CD14-positive monocyte (primary cell): ENCODE measurements at regions not wholly inside any gene's neighbourhood (a gene's known extent, or its start where the extent isn't known, plus 50 kb on each side); places are given as distances from the start of the nearest gene placed in this dataset.
A peak's percentile ranks its signal among the peaks of the same experiment; 100 is the strongest.

Source experiments
- DNase-seq, 3 donors: peaks; one replicate each; pipeline ENCODE4 v3.0.0-alpha.2; 2011 to 2022
- H2AFZ ChIP-seq: 2 replicates; pipeline ENCODE4 v1.6.0; 2012; ENCODE audit warnings: mild to moderate bottlenecking, low read depth, low read length, inconsistent platforms; ENCODE audit not compliant: insufficient read depth, poor library complexity, severe bottlenecking
- H3K27ac ChIP-seq, 2 donors: 1 replicate in 1 of 2; 2 replicates in 1 of 2; pipeline ENCODE4 v1.5.1; 2012 to 2013; ENCODE audit warnings: low read length in 2 of 2, control low read depth in 1 of 2, inconsistent platforms in 1 of 2, low read depth in 1 of 2, mild to moderate bottlenecking in 1 of 2
- H3K27me3 ChIP-seq, 2 donors: one replicate each; pipeline versions ENCODE4 v1.6.0 to v1.6.1; 2011 to 2013; ENCODE audit warnings: low read length in 2 of 2; ENCODE audit not compliant: control insufficient read depth in 2 of 2, insufficient read depth in 2 of 2
- H3K36me3 ChIP-seq, 2 donors: replicated peaks in 1 of 2; 1 replicate in 1 of 2; 2 replicates in 1 of 2; pipeline versions ENCODE4 v1.5.1 to v1.6.1; 2012 to 2013; ENCODE audit warnings: low read length in 2 of 2, control low read depth in 1 of 2, inconsistent platforms in 1 of 2, mild to moderate bottlenecking in 1 of 2; ENCODE audit not compliant: insufficient read depth in 2 of 2, control insufficient read depth in 1 of 2
- H3K4me1 ChIP-seq, 2 donors: 1 replicate in 1 of 2; 2 replicates in 1 of 2; pipeline versions ENCODE4 v1.5.1 to v1.6.1; 2012 to 2013; ENCODE audit warnings: low read length in 2 of 2, control low read depth in 1 of 2, inconsistent platforms in 1 of 2, mild to moderate bottlenecking in 1 of 2, moderate library complexity in 1 of 2; ENCODE audit not compliant: insufficient read depth in 2 of 2, control insufficient read depth in 1 of 2
- H3K4me2 ChIP-seq: replicated peaks from 2 replicates; pipeline ENCODE3; 2012; ENCODE audit warnings: low read length, moderate library complexity, mild to moderate bottlenecking; ENCODE audit not compliant: poor library complexity, severe bottlenecking; ENCODE audit errors: extremely low read depth
- H3K4me3 ChIP-seq, 3 experiments: fragments of 200-600 bp in 1 of 3; sonication (generic) in 1 of 3; replicated peaks in 1 of 3; 1 replicate in 2 of 3; 2 replicates in 1 of 3; pipeline ENCODE4 v1.5.1; 2011 to 2013; ENCODE audit warnings: low read length in 3 of 3, mild to moderate bottlenecking in 3 of 3, control low read depth in 2 of 3, low read depth in 2 of 3, inconsistent platforms in 1 of 3, moderate library complexity in 1 of 3
- H3K79me2 ChIP-seq: 2 replicates; pipeline ENCODE4 v1.6.0; 2012; ENCODE audit warnings: mild to moderate bottlenecking, control low read depth, inconsistent platforms, low read length, moderate library complexity; ENCODE audit not compliant: insufficient read depth
- H3K9ac ChIP-seq: 2 replicates; pipeline ENCODE4 v1.6.0; 2017; ENCODE audit warnings: low read length, mild to moderate bottlenecking; ENCODE audit not compliant: insufficient read depth, poor library complexity, severe bottlenecking
- H3K9me3 ChIP-seq, 2 donors: replicated peaks in 1 of 2; 1 replicate in 1 of 2; 2 replicates in 1 of 2; pipeline versions ENCODE4 v1.5.1 to v1.6.1; 2012 to 2013; ENCODE audit warnings: low read length in 2 of 2, control low read depth in 1 of 2; ENCODE audit not compliant: control insufficient read depth in 1 of 2, insufficient read depth in 1 of 2
- H4K20me1 ChIP-seq: 2 replicates; pipeline ENCODE4 v1.6.0; 2012; ENCODE audit warnings: mild to moderate bottlenecking, low read length, control low read depth, moderate library complexity; ENCODE audit not compliant: insufficient read depth
- H3K27ac Mint-ChIP-seq, 7 donors: one replicate each; pipeline ENCODE4 v1.8.0; 2020; ENCODE audit warnings: mild to moderate bottlenecking in 7 of 7, mixed read lengths in 7 of 7, moderate library complexity in 6 of 7, inconsistent platforms in 2 of 7
- H3K27me3 Mint-ChIP-seq, 3 donors: one replicate each; pipeline ENCODE4 v1.8.0; 2021 to 2022; ENCODE audit warnings: low read depth in 3 of 3, mild to moderate bottlenecking in 3 of 3, mixed read lengths in 3 of 3, moderate library complexity in 3 of 3, inconsistent platforms in 1 of 3
- H3K36me3 Mint-ChIP-seq, 2 donors: one replicate each; pipeline ENCODE4 v1.8.0; 2020; ENCODE audit warnings: mixed read lengths in 2 of 2, inconsistent platforms in 1 of 2, mild to moderate bottlenecking in 1 of 2
- H3K4me1 Mint-ChIP-seq: one replicate; pipeline ENCODE4 v1.8.0; 2020; ENCODE audit warnings: mild to moderate bottlenecking, mixed read lengths
- H3K4me3 Mint-ChIP-seq, 2 donors: one replicate each; pipeline ENCODE4 v1.8.0; 2020; ENCODE audit warnings: mild to moderate bottlenecking in 2 of 2, mixed read lengths in 2 of 2, moderate library complexity in 1 of 2
- H3K9me3 Mint-ChIP-seq, 7 donors: one replicate each; pipeline ENCODE4 v1.8.0; 2020 to 2022; ENCODE audit warnings: mixed read lengths in 7 of 7, mild to moderate bottlenecking in 6 of 7, moderate library complexity in 6 of 7, inconsistent platforms in 2 of 7
- CTCF ChIP-seq: fragments of 200-600 bp; IDR thresholded peaks from one replicate; pipeline ENCODE4 v1.8.0; 2022; ENCODE audit warnings: antibody characterized with exemption, mild to moderate bottlenecking
- WGBS: methylation state at CpG from one replicate; pipeline ENCODE4 v1.1.5; 2013; ENCODE audit warnings: missing lambda C conversion rate; ENCODE audit not compliant: insufficient coverage; 5-methylcytosine and 5-hydroxymethylcytosine counted together
- intact Hi-C, 2 donors: fragments of 100-400 bp; cut with micrococcal nuclease; formaldehyde crosslinking; loops; one replicate each; pipeline versions ENCODE4 v1.15.0 to v1.15.1; 2023

DNA sequence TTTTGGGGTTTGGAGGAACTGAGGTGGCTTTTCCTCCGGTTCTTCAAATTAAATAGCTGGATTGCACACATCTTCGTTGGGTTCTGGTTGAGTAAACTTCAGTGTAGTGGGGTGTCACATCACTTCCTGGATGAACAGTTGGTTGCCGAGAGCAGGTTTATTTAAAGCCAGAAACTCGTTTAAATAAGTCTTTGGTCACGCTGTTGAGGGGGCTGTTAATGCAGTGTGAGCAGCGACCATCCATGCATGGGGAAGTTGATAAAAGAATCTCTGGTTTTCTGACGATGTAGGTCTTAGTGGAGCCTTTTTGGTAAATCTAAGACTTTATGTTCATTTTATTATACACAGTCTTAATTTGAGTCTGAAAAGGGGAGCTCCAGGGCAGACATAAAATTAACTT lies 351.2 kb upstream of the ARGLU1 start:
- Histone ChIP-seq H3K4me1 (peaks cover 7 to 10% of the 10 kb centered on the region in 2 donors), H3K4me2 (peak overlapping the region; percentile 31), H3K79me2 (no peaks in the 10 kb centered on the region), H3K4me3 (no peak overlapping the region), H3K27ac (no peak overlapping the region), H3K27me3 (peaks cover 0 to 13% of the 10 kb centered on the region in 2 donors), H3K36me3 (no peaks in the 10 kb centered on the region), H3K9ac (no peak overlapping the region), H3K9me3 (no peaks in the 10 kb centered on the region), H2AFZ (peak overlapping the region; percentile 16), H4K20me1 (no peaks in the 10 kb centered on the region)
- intact Hi-C loops = no loop called here
- DNase-seq = no peak
- Mint-ChIP-seq H3K36me3 (no peaks in the 10 kb centered on the region), H3K9me3 (peaks cover 0 to 4% (median 0%) of the 10 kb centered on the region in 7 donors), H3K27ac (no peak overlapping the region), H3K4me1 (peaks cover 15% of the 10 kb centered on the region), H3K4me3 (peak overlapping the region in 1 of 2 donors; percentile 71), H3K27me3 (peaks cover 20 to 26% (median 25%) of the 10 kb centered on the region in 3 donors)
- 4% methylated on average over 4 of the region's 7 CpGs for WGBS
- TF ChIP-seq CTCF = no peak

- H4K20me1 ChIP-seq = no peaks in the 10 kb centered on the region
- Mint-ChIP-seq H3K4me3 (peak overlapping the region in 1 of 2 donors; percentile 36), H3K27ac (no peak overlapping the region), H3K4me1 (peaks cover 15% of the 10 kb centered on the region), H3K36me3 (no peaks in the 10 kb centered on the region), H3K27me3 (peaks cover 21 to 29% (median 25%) of the 10 kb centered on the region in 3 donors), H3K9me3 (no peaks in the 10 kb centered on the region)
- TF ChIP-seq CTCF = no peak
- intact Hi-C loops = no loop called here
- H3K4me2 ChIP-seq = peak overlapping the region; percentile 82
- no peak overlapping the region for H2AFZ ChIP-seq
- peaks cover 7 to 10% of the 10 kb centered on the region in 2 donors for H3K4me1 ChIP-seq
- no peaks in the 10 kb centered on the region for H3K36me3 ChIP-seq
- peak overlapping the region in 1 of 3 experiments; percentile 88 for H3K4me3 ChIP-seq
- H3K9ac ChIP-seq = no peak overlapping the region
- H3K27me3 ChIP-seq = peaks cover 0 to 13% of the 10 kb centered on the region in 2 donors
- no peak overlapping the region for H3K27ac ChIP-seq
- WGBS = no CpG with 5 or more reads among the region's 3 CpGs
- DNase-seq = no peak
- no peaks in the 10 kb centered on the region for H3K9me3 ChIP-seq
- no peaks in the 10 kb centered on the region for H3K79me2 ChIP-seq
Measured at GRCh38 chr13:106918557-106918860, 350.6 kb upstream of the ARGLU1 start.
